Caki2 (cell line): ENCODE measurements at regions not wholly inside any gene's neighbourhood (a gene's known extent, or its start where the extent isn't known, plus 50 kb on each side); places are given as distances from the start of the nearest gene placed in this dataset.
A peak's percentile ranks its signal among the peaks of the same experiment; 100 is the strongest.
"Not testable (repeated sequence)": the region's sequence is repeated elsewhere in the genome, so short reads cannot be mapped to it uniquely, and the experiment has no call there.

Experiments used
- DNase-seq: peaks from one replicate; pipeline ENCODE4 v3.0.0-alpha.2; 2015; ENCODE audit warnings: low read depth
- in situ Hi-C: cut with HindIII; loops from 2 replicates; pipeline ENCODE4 v1.10.0; 2016; ENCODE audit warnings: low sequenced_read_pairs, low pct_unique_long_range_greater_than_20kb, mixed read lengths

GRCh38 chr12:124223733-124224138 is 71.2 kb upstream of the RFLNA start:
- DNase-seq, in situ Hi-C loops: not testable (repeated sequence)

- no peak for DNase-seq
- in situ Hi-C loops: no loop called here
Measured at GRCh38 chr12:124224535-124225110, 70.3 kb upstream of the RFLNA start.

DNA sequence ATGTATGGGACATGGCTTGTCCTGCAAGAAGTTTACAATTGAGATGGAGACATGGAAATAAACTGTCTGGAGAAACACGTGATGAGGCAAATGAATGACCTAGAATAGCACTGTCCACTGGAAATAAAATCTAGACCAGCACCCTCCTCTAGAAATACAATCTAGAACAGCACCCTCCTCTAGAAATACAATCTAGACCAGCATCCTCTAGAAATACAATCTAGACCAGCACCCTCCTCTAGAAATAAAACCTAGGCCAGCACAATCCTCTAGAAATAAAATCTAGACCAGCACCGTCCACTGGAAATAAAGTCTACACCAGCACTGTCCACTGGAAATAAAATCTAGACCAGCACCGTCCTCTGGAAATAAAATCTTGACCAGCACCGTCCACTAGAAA is 69.2 kb upstream of the RFLNA start:
- in situ Hi-C loops: no loop called here
- no peak for DNase-seq

GRCh38 chr12:124227951-124228711 is 66.8 kb upstream of the RFLNA start:
- no peak for DNase-seq
- in situ Hi-C loops: no loop called here

GRCh38 chr12:124229520-124229919 is 65.4 kb upstream of the RFLNA start:
- DNase-seq: no peak
- in situ Hi-C loops: no loop called here

DNA sequence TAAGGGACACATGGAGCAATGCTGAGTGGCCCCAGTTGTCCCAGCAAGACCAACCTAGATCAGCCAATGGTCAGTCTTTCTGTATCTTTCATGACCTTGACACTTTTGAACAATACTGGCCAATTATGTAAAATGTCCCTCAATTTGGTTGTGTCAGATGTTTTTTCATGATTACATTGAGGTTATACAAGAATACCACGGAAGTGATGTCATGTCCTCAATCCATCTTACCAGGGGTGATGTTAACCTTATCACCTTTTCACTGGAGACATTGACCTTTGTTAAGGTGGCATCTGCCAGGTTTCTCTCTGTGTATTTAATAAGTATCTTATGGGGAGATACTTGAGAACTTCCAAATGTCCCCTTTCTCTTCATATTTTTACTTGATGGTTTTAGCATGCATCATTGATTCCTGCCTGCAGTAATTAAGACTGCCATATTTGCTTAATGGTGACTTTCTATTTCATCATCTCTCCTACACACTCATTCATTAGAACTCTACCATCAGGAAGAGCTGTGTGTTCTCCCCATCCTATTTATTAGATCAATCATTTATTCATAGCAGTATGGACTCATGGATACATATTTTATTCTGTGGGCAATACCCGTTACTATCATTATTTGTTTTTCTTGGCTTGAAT is 64.7 kb upstream of the RFLNA start:
- in situ Hi-C loops: no loop called here

GRCh38 chr12:124230789-124231188 is 64.1 kb upstream of the RFLNA start:
- no peak for DNase-seq

More for the DNA sequence above, 64.7 kb upstream of the RFLNA start:
- no peak for DNase-seq

GRCh38 chr12:124231980-124232653 is 62.8 kb upstream of the RFLNA start:
- in situ Hi-C loops: no loop called here
- no peak for DNase-seq

More at GRCh38 chr12:124230789-124231188, 64.1 kb upstream of the RFLNA start:
- in situ Hi-C loops: no loop called here

GRCh38 chr12:124232654-124232987 is 62.3 kb upstream of the RFLNA start:
- in situ Hi-C loops: no loop called here
- DNase-seq: no peak

GRCh38 chr12:124233041-124233796 is 61.7 kb upstream of the RFLNA start:
- in situ Hi-C loops: no loop called here
- DNase-seq: no peak

DNA sequence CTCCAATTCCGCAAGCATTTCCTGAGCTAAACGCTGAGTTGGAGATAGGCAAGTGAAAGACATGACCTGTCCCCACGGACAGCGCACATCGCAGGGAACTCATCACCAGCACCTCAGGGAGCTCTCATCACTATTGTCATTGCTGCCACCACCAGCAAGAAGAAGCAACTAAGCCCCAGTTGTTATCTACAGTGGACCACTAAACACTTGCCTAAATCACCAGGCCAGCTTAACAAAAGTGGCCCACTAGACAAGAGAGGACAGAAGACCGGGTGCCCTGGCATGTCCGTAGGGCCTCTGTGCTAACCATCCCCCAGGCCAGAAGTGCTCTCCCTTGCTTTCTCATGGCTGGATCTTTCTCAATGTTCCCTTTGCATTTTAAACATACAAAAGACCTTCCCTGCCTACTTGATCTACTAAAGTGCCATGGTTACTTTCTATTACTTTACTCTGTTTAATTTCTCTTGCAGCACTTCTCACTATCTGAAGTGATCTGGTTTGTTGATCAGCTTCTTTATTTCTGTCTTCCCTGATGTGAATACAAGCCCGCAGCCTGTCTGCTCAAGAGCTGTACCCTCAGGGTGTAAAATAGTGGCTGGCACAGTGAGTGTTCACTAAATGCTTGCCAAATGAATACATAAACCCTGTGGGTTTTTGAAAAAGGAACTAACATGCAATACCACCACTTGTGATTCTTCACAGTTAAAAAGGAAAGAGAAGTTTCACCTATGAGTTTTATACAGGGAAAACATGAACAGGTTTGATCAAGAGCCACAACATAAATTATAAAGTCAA is 60.9 kb upstream of the RFLNA start:
- no peak for DNase-seq
- in situ Hi-C loops: no loop called here

- no peak for DNase-seq
- in situ Hi-C loops: no loop called here
Measured at GRCh38 chr12:124236625-124237031, 58.3 kb upstream of the RFLNA start.

GRCh38 chr12:124238886-124239285 is 56.0 kb upstream of the RFLNA start:
- in situ Hi-C loops: no loop called here
- DNase-seq: no peak

DNA sequence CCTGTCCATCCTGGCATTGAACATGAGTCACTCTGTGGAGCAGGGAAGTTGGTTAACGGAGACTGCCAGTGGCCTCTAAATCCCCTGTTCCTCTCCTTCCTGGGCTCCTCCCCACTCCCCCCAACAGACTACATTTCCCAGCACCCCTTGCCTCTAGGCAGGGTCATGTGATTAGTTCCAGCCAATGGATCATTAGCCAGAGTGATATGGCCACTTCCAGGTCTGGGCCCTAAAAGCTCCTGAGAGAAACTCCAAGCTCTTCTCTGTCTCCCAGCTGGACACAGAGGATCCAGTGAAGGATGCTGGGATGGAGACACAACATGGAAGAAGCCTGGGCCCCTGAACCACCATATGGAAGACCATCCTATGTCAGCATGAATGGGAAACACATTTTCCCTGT is 54.4 kb upstream of the RFLNA start:
- peak; percentile 21 for DNase-seq
- in situ Hi-C loops: no loop called here

- DNase-seq: no peak
- in situ Hi-C loops: no loop called here
Measured at GRCh38 chr12:124241776-124242528, 52.9 kb upstream of the RFLNA start.

- no peak for DNase-seq
- in situ Hi-C loops: no loop called here
Measured at GRCh38 chr12:124242529-124243065, 52.3 kb upstream of the RFLNA start.

DNA sequence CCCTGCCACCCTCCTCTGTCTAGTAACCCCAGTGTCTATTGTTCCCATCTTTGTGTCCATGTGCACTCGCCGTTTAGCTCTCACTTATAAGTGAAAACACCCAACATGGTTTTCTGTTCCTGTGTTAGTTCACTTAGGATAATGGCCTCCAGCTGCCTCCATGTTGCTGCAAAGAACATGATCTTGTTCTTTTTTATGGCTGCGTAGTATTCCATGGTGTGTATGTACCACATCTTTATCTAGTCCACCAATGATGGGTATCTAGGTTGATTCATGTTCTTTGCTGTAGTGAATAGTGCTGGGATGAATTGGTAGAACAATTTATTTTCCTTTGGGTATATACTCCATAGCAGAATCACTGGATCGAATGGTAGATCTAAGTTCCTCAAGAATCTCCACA is 51.0 kb upstream of the RFLNA start:
- in situ Hi-C loops: no loop called here

More for the DNA sequence above, 51.0 kb upstream of the RFLNA start:
- no peak for DNase-seq
